T47D (cell line): ENCODE measurements at regions not wholly inside any gene's neighbourhood (a gene's known extent, or its start where the extent isn't known, plus 50 kb on each side); places are given as distances from the start of the nearest gene placed in this dataset.
A peak's percentile ranks its signal among the peaks of the same experiment; 100 is the strongest.

Source experiments
- DNase-seq, 2 experiments: peaks; one replicate each; pipeline versions ENCODE4 v3.0.0 to v3.0.0-alpha.2; 2011 to 2012; ENCODE audit warnings: low read depth in 1 of 2, low spot score in 1 of 2
- JUND ChIP-seq: IDR thresholded peaks from 2 replicates; pipeline ENCODE4 v1.6.1; 2012; ENCODE audit warnings: low read depth
- in situ Hi-C: cut with HindIII; loops from 2 replicates; pipeline ENCODE4 v1.10.0; 2016; ENCODE audit warnings: low sequenced_read_pairs, low pct_unique_long_range_greater_than_20kb

DNA sequence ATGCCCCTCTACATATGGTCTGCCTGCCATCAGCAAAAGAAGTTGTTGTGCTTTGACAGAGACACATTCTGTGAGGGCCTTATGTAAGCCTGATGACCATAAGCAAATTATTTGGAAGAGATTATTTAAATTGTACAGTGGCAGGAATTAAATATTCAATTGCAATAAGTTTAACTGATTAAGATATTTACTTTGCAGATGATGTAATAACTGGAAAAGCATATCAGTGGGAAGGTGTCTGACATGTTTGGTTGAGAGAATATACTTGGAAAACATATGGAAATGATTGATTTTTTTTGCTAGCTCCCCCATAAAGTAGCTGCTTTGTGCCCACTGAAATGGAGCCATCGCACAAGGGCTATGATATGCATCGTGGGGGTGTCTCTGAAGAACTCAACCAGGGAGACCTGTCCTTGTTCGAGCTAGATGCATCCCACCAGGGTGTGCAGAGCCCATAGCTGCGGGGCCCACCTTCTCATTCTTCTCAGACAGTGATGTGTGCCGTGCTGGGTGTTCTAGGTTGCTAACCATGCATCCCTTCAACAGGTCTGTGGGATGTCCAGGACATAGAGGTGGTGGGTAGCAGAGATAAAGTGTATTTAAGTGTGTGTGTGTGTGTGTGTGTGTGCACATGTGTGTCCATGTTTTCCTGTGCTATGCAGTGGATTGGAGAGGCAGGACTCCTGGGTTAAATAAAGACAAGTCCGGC lies 90.4 kb upstream of the PARD3B start:
- TF ChIP-seq JUND: no peak
- in situ Hi-C loops: no loop called here
- no peak for DNase-seq

- in situ Hi-C loops: no loop called here
- DNase-seq: no peak
Measured at GRCh38 chr2:204468746-204469429, 76.4 kb upstream of the PARD3B start.

GRCh38 chr2:204470178-204470620 lies 75.1 kb upstream of the PARD3B start:
- in situ Hi-C loops: no loop called here
- no peak for DNase-seq
- TF ChIP-seq JUND: no peak

More at GRCh38 chr2:204468746-204469429, 76.4 kb upstream of the PARD3B start:
- no peak for TF ChIP-seq JUND

GRCh38 chr2:204470621-204471196 lies 74.6 kb upstream of the PARD3B start:
- DNase-seq: no peak
- no peak for TF ChIP-seq JUND
- in situ Hi-C loops: no loop called here

DNA sequence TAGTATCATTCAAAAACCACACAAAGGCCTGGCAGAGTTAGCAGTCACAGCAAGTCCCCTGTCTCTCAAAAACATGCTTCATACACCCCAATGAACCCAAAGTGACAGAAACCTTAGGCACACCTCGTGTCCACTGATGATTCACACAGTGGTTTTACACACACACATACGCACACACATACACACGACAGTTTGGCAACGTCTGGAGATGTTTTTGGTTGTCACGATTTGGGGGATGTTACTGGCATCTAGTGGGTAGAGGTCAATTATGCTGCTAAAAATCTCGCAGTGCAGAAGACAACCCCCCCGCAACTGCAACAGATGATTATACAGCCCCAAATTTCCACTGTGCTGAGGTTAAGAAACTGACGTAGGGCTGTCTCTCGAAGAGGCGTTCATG lies 72.9 kb upstream of the PARD3B start:
- in situ Hi-C loops: no loop called here
- no peak for TF ChIP-seq JUND
- DNase-seq: no peak

GRCh38 chr2:204473224-204473623 lies 72.1 kb upstream of the PARD3B start:
- DNase-seq: no peak
- no peak for TF ChIP-seq JUND
- in situ Hi-C loops: no loop called here

- DNase-seq: no peak
- TF ChIP-seq JUND: no peak
- in situ Hi-C loops: no loop called here
Measured at GRCh38 chr2:204475399-204475798, 69.9 kb upstream of the PARD3B start.

- in situ Hi-C loops: no loop called here
- no peak for TF ChIP-seq JUND
- no peak for DNase-seq
Measured at GRCh38 chr2:204477358-204477950, 67.8 kb upstream of the PARD3B start.

DNA sequence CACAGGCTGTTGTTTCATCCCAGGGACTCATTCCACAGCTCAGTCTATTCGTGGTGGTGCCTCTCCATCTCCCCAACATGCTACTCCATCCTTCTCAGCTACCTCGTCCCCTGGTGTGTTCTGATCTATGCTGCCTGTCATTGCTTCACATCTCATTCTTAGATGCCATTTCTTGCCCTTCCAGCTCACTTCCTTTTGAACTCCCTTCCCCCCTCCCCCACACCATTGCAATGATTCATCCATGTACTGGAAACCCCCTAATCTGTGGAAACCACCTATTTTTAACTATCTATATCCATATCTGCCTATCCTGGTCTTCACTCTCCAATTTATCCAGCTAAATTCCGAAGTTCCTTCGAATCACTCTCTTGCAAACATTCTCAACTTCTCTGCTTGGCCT lies 65.7 kb upstream of the PARD3B start:
- in situ Hi-C loops: no loop called here
- TF ChIP-seq JUND: no peak
- DNase-seq: no peak

DNA sequence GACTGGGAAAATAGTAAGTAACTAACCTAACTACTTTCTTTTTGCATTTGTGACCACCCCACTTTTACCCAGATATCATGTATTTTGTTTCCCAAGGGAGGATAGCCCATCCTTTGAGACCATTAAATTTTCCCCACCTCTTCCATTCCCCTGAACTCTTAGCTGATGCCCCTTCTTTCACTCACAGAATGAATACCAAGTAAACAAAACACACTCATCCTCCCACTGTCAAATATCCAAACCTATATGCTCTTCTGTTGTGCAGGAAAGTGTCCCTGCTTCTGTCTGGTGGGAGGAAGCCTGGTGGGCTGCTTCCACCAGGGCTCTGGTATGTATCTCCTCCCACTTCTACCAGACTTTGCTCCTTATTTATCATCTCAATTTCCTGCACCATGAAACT lies 64.6 kb upstream of the PARD3B start:
- in situ Hi-C loops: no loop called here
- no peak for TF ChIP-seq JUND

GRCh38 chr2:204483608-204484081 lies 61.6 kb upstream of the PARD3B start:
- in situ Hi-C loops: no loop called here
- no peak for TF ChIP-seq JUND
- peak in 1 of 2 experiments; percentile 42 for DNase-seq

More for the DNA sequence above, 64.6 kb upstream of the PARD3B start:
- no peak for DNase-seq

- TF ChIP-seq JUND: no peak
- DNase-seq: no peak
Measured at GRCh38 chr2:204486321-204486720, 59.0 kb upstream of the PARD3B start.

GRCh38 chr2:204486805-204487204 lies 58.5 kb upstream of the PARD3B start:
- TF ChIP-seq JUND: no peak
- in situ Hi-C loops: no loop called here
- no peak for DNase-seq

More at GRCh38 chr2:204486321-204486720, 59.0 kb upstream of the PARD3B start:
- in situ Hi-C loops: no loop called here
